Endothelial cell of umbilical vein (primary cell): ENCODE measurements at regions not wholly inside any gene's neighbourhood (a gene's known extent, or its start where the extent isn't known, plus 50 kb on each side); places are given as distances from the start of the nearest gene placed in this dataset.

ENCODE experiments used
- BruUV-seq: library from RNA; stranded (reverse); fragments of 400-500 nt; replicated peaks from 2 replicates; lab custom pipeline; 2021; lab: Mats Ljungman, UMichigan
- CTCF ChIA-PET: fragments of 300-600, 350-600 bp; sonication (Branson Sonifier 250); formaldehyde crosslinking; loops from one replicate; lab custom pipeline; 2021; ENCODE audit warnings: antibody characterized with exemption, inconsistent platforms; lab: Charles Lee
- POLR2A ChIA-PET: fragments of 300-600, 350-600 bp; sonication (Branson Sonifier 250); formaldehyde crosslinking; loops from one replicate; lab custom pipeline; 2021; ENCODE audit warnings: antibody characterized with exemption, inconsistent platforms; lab: Charles Lee
- DNase-seq: peaks from one replicate; pipeline ENCODE4 v3.0.0-alpha.2; 2011; ENCODE audit warnings: low read depth, low spot score
- FAIRE-seq: peaks from 2 replicates; lab custom pipeline; 2011; peaks lifted over from hg19 to GRCh38; lab: Jason Lieb, UNC
- H2AFZ ChIP-seq: 2 replicates; pipeline ENCODE4 v1.6.0; 2012; ENCODE audit warnings: low read depth, low read length, control low read depth, inconsistent platforms
- H3K27ac ChIP-seq: 2 replicates; pipeline ENCODE4 v1.5.1; 2011; ENCODE audit warnings: low read depth, mild to moderate bottlenecking, control low read depth, low read length, moderate library complexity; ENCODE audit not compliant: insufficient read depth
- H3K27me3 ChIP-seq, 2 experiments: 2 replicates each; pipeline versions ENCODE4 v1.6.0 to v1.6.1; 2011; ENCODE audit warnings: low read length in 2 of 2, mixed read lengths in 1 of 2; ENCODE audit not compliant: control insufficient read depth in 2 of 2, insufficient read depth in 2 of 2
- H3K36me3 ChIP-seq, 2 experiments: 2 replicates in 1 of 2; 3 replicates in 1 of 2; pipeline ENCODE4 v1.5.1; 2011; ENCODE audit warnings: low read length in 2 of 2, mild to moderate bottlenecking in 1 of 2, moderate library complexity in 1 of 2; ENCODE audit not compliant: control insufficient read depth in 2 of 2, insufficient read depth in 2 of 2; ENCODE audit errors: extremely low read depth in 1 of 2
- H3K4me1 ChIP-seq: 3 replicates; pipeline ENCODE4 v1.5.1; 2011; ENCODE audit warnings: mild to moderate bottlenecking, low read length; ENCODE audit not compliant: control insufficient read depth, insufficient read depth; ENCODE audit errors: extremely low read depth
- H3K4me2 ChIP-seq: 2 replicates; pipeline ENCODE4 v1.6.1; 2011; ENCODE audit warnings: low read length, control low read depth, mixed read lengths; ENCODE audit not compliant: insufficient read depth
- H3K4me3 ChIP-seq, 3 experiments: fragments of 200-600 bp in 1 of 3; sonication (generic), shearing (Covaris generic) in 1 of 3; replicated peaks in 1 of 3; 2 replicates each; pipeline ENCODE4 v1.5.1; 2011 to 2016; ENCODE audit warnings: control low read depth in 3 of 3, low read length in 3 of 3, mild to moderate bottlenecking in 2 of 3, inconsistent platforms in 1 of 3, low read depth in 1 of 3, moderate library complexity in 1 of 3; ENCODE audit not compliant: insufficient read depth in 1 of 3
- H3K79me2 ChIP-seq: 2 replicates; pipeline ENCODE4 v1.6.0; 2012; ENCODE audit warnings: low read length, inconsistent platforms; ENCODE audit not compliant: control insufficient read depth, insufficient read depth
- H3K9ac ChIP-seq: replicated peaks from 2 replicates; pipeline ENCODE3; 2011; ENCODE audit warnings: low read length, control low read depth; ENCODE audit not compliant: insufficient read depth; ENCODE audit errors: extremely low read depth
- H3K9me1 ChIP-seq: replicated peaks from 3 replicates; pipeline ENCODE4 v1.6.0; 2011; ENCODE audit warnings: mild to moderate bottlenecking, low read length; ENCODE audit not compliant: control insufficient read depth, insufficient read depth; ENCODE audit errors: extremely low read depth
- H3K9me3 ChIP-seq: replicated peaks from 2 replicates; pipeline ENCODE4 v1.5.1; 2012; ENCODE audit warnings: low read length, inconsistent platforms; ENCODE audit not compliant: control insufficient read depth, insufficient read depth
- H4K20me1 ChIP-seq: replicated peaks from 2 replicates; pipeline ENCODE3; 2011; ENCODE audit warnings: mild to moderate bottlenecking, low read length; ENCODE audit not compliant: control insufficient read depth, insufficient read depth; ENCODE audit errors: extremely low read depth
- EZH2 ChIP-seq: IDR thresholded peaks from 2 replicates; pipeline ENCODE4 v1.6.1; 2012; ENCODE audit warnings: borderline replicate concordance, low read depth, mild to moderate bottlenecking, moderate library complexity, low read length, inconsistent platforms; ENCODE audit not compliant: severe bottlenecking
- FOS ChIP-seq: IDR thresholded peaks from 2 replicates; pipeline ENCODE4 v1.6.1; 2011; ENCODE audit warnings: mild to moderate bottlenecking, low read length, moderate library complexity, borderline replicate concordance; ENCODE audit not compliant: insufficient read depth
- GATA2 ChIP-seq: IDR thresholded peaks from 2 replicates; pipeline ENCODE4 v1.7.0; 2011; ENCODE audit warnings: low read depth, mild to moderate bottlenecking, moderate library complexity, mixed read lengths, low read length; ENCODE audit not compliant: insufficient read length, insufficient read depth
- JUN ChIP-seq: IDR thresholded peaks from 2 replicates; pipeline ENCODE4 v1.6.1; 2011; ENCODE audit warnings: borderline replicate concordance, low read depth; ENCODE audit not compliant: insufficient read length, insufficient read depth
- MYC ChIP-seq: IDR thresholded peaks from one replicate; pipeline ENCODE4 v1.6.1; 2011; ENCODE audit warnings: mild to moderate bottlenecking, low read depth, low read length
- POLR2A ChIP-seq: IDR thresholded peaks from 2 replicates; pipeline ENCODE4 v1.6.1; 2012; ENCODE audit warnings: low read depth, mild to moderate bottlenecking, control low read depth, low read length
- POLR2AphosphoS5 ChIP-seq: IDR thresholded peaks from 2 replicates; pipeline ENCODE4 v1.6.1; 2012; ENCODE audit warnings: low read depth, mild to moderate bottlenecking, control low read depth, low read length, moderate library complexity; ENCODE audit not compliant: insufficient read depth
- dilution Hi-C: fragments of 300-500 bp; cut with MboI; formaldehyde crosslinking; loops from one replicate; pipeline ENCODE4 v1.15.0; 2019; ENCODE audit warnings: low sequenced_read_pairs; ENCODE audit not compliant: extremely low pct_ligation_motif_present
- intact Hi-C: fragments of 100-400 bp; cut with micrococcal nuclease; formaldehyde crosslinking; loops from one replicate; pipeline ENCODE4 v1.10.0; 2022
- TF ChIP-seq, protein P1 (sequence below), 2 donors: IDR thresholded peaks; 1 replicate in 1 of 2; 2 replicates in 1 of 2; pipeline ENCODE4 v1.5.1; 2011; ENCODE audit warnings: low read length in 2 of 2, mild to moderate bottlenecking in 2 of 2, moderate library complexity in 2 of 2, control low read depth in 1 of 2, inconsistent platforms in 1 of 2, low read depth in 1 of 2; ENCODE audit not compliant: insufficient read depth in 1 of 2; ENCODE audit errors: extremely low read depth in 1 of 2
- TF ChIP-seq, protein P2 (sequence below): IDR thresholded peaks from 2 replicates; pipeline ENCODE4 v1.6.1; 2011; ENCODE audit not compliant: insufficient read depth, insufficient read length

DNA sequence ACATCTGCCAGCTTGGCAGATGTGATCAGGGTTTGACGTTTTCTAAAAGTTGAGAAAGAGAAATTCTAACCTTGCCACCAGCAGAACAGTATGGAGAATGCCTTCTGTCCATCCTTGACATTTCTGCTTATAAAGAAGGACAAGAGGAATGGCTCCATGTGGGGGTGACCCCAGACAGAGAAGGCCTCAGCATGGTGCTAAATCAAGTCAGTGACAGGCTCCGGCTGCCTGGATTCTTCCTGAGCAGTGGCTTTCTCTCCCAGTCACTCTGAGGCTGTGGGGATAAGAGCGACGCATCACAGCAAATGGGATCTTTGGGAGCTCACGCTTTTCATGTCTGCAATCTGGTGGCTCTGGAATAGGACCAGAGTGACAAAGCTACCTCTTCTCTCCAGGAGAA, 640.2 kb upstream of the CAMK1G start:
- DNase-seq: no peak
- no peaks in the 10 kb centered on the region for H3K9me3 ChIP-seq
- H3K4me3 ChIP-seq: no peak overlapping the region
- no peaks in the 10 kb centered on the region for H3K27me3 ChIP-seq
- dilution Hi-C loops (no loop called here), intact Hi-C loops (no loop called here)
- H3K4me1 ChIP-seq: peaks cover 32% of the 10 kb centered on the region
- H3K27ac ChIP-seq: no peak overlapping the region
- no peaks in the 10 kb centered on the region for H4K20me1 ChIP-seq
- no peak for FAIRE-seq
- H3K4me2 ChIP-seq: no peak overlapping the region
- ChIA-PET CTCF (no interaction called here), POLR2A (no interaction called here)
- H2AFZ ChIP-seq: no peak overlapping the region
- H3K9me1 ChIP-seq: no peaks in the 10 kb centered on the region
- no peaks in the 10 kb centered on the region for H3K36me3 ChIP-seq
- no peak overlapping the region for H3K9ac ChIP-seq
- BruUV-seq: no TSS peak
- TF ChIP-seq POLR2AphosphoS5: no peak
- TF ChIP-seq, protein P1, sequence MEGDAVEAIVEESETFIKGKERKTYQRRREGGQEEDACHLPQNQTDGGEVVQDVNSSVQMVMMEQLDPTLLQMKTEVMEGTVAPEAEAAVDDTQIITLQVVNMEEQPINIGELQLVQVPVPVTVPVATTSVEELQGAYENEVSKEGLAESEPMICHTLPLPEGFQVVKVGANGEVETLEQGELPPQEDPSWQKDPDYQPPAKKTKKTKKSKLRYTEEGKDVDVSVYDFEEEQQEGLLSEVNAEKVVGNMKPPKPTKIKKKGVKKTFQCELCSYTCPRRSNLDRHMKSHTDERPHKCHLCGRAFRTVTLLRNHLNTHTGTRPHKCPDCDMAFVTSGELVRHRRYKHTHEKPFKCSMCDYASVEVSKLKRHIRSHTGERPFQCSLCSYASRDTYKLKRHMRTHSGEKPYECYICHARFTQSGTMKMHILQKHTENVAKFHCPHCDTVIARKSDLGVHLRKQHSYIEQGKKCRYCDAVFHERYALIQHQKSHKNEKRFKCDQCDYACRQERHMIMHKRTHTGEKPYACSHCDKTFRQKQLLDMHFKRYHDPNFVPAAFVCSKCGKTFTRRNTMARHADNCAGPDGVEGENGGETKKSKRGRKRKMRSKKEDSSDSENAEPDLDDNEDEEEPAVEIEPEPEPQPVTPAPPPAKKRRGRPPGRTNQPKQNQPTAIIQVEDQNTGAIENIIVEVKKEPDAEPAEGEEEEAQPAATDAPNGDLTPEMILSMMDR (IDR thresholded peaks at IDR 0.05; ENCODE audit: extremely low read depth in 1 of 2, insufficient read depth in 1 of 2, low read depth in 1 of 2, low read length in 2 of 2): no peak
- TF ChIP-seq EZH2: no peak
- TF ChIP-seq, protein P2, sequence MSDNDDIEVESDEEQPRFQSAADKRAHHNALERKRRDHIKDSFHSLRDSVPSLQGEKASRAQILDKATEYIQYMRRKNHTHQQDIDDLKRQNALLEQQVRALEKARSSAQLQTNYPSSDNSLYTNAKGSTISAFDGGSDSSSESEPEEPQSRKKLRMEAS: no peak
- TF ChIP-seq POLR2A: no peak
- TF ChIP-seq JUN: no peak
- TF ChIP-seq MYC: no peak
- TF ChIP-seq GATA2: no peak
- TF ChIP-seq FOS: no peak
- no peaks in the 10 kb centered on the region for H3K79me2 ChIP-seq
